ENCODE measurements at regions not wholly inside any gene's neighbourhood (a gene's known extent, or its start where the extent isn't known, plus 50 kb on each side); places are given as distances from the start of the nearest gene placed in this dataset.

GRCh38 chr17:71636644-71637043, 484.2 kb upstream of the SOX9 start:
- no peak overlapping the region for H3K9ac ChIP-seq (replicated peaks; ENCODE audit: extremely low read depth, insufficient read depth, low read length)
- dilution Hi-C loops (cut with MboI; ENCODE audit: extremely low pct_ligation_motif_present, low sequenced_read_pairs), result no loop called here
- no peak overlapping the region for H3K4me3 ChIP-seq (replicated peaks in 1 of 3; ENCODE audit: insufficient read depth in 1 of 3, low read depth in 1 of 3, low read length in 3 of 3)
- H3K9me3 ChIP-seq (replicated peaks; ENCODE audit: control insufficient read depth, insufficient read depth, low read length), result peaks cover 7% of the 10 kb centered on the region
- H3K36me3 ChIP-seq (ENCODE audit: control insufficient read depth in 2 of 2, extremely low read depth in 1 of 2, insufficient read depth in 2 of 2, low read length in 2 of 2), result no peaks in the 10 kb centered on the region
- intact Hi-C loops (cut with micrococcal nuclease), result no loop called here
- no peak for FAIRE-seq
- no peak for TF ChIP-seq MAX (IDR thresholded peaks at IDR 0.05; ENCODE audit: insufficient read depth, insufficient read length)
- no peaks in the 10 kb centered on the region for H3K4me1 ChIP-seq (ENCODE audit: control insufficient read depth, extremely low read depth, insufficient read depth, low read length)
- no peaks in the 10 kb centered on the region for H3K9me1 ChIP-seq (replicated peaks; ENCODE audit: control insufficient read depth, extremely low read depth, insufficient read depth, low read length)
- H3K27ac ChIP-seq (ENCODE audit: insufficient read depth, low read depth, low read length), result no peak overlapping the region
- CTCF ChIA-PET, result interaction anchor here (0.6 kb wide), 1 partner anchor 240 kb away, joined by 3 read pairs; no protein-coding TSS in a partner anchor
- POLR2A ChIA-PET, result no interaction called here
- no peaks in the 10 kb centered on the region for H3K27me3 ChIP-seq (ENCODE audit: control insufficient read depth in 2 of 2, insufficient read depth in 2 of 2, low read length in 2 of 2)
- no peak overlapping the region for H2AFZ ChIP-seq (ENCODE audit: low read depth, low read length)
- no TSS peak for BruUV-seq (replicated peaks)
- no peak for DNase-seq (ENCODE audit: low read depth, low spot score)
- no peaks in the 10 kb centered on the region for H3K79me2 ChIP-seq (ENCODE audit: control insufficient read depth, insufficient read depth, low read length)
- no peaks in the 10 kb centered on the region for H4K20me1 ChIP-seq (replicated peaks; ENCODE audit: control insufficient read depth, extremely low read depth, insufficient read depth, low read length)
- no peak overlapping the region for H3K4me2 ChIP-seq (ENCODE audit: insufficient read depth, low read length)

GRCh38 chr17:71638668-71639067, 482.2 kb upstream of the SOX9 start:
- no peak for FAIRE-seq

More at GRCh38 chr17:71638668-71639067, 482.2 kb upstream of the SOX9 start:
- Histone ChIP-seq H4K20me1 (replicated peaks; ENCODE audit: control insufficient read depth, extremely low read depth, insufficient read depth, low read length) (no peaks in the 10 kb centered on the region), H3K9me3 (replicated peaks; ENCODE audit: control insufficient read depth, insufficient read depth, low read length) (peaks cover 7% of the 10 kb centered on the region), H3K27ac (ENCODE audit: insufficient read depth, low read depth, low read length) (no peak overlapping the region), H3K36me3 (ENCODE audit: control insufficient read depth in 2 of 2, extremely low read depth in 1 of 2, insufficient read depth in 2 of 2, low read length in 2 of 2) (no peaks in the 10 kb centered on the region), H3K4me2 (ENCODE audit: insufficient read depth, low read length) (no peak overlapping the region), H3K9ac (replicated peaks; ENCODE audit: extremely low read depth, insufficient read depth, low read length) (no peak overlapping the region), H3K4me1 (ENCODE audit: control insufficient read depth, extremely low read depth, insufficient read depth, low read length) (no peaks in the 10 kb centered on the region), H3K27me3 (ENCODE audit: control insufficient read depth in 2 of 2, insufficient read depth in 2 of 2, low read length in 2 of 2) (no peaks in the 10 kb centered on the region), H3K9me1 (replicated peaks; ENCODE audit: control insufficient read depth, extremely low read depth, insufficient read depth, low read length) (no peaks in the 10 kb centered on the region), H3K79me2 (ENCODE audit: control insufficient read depth, insufficient read depth, low read length) (no peaks in the 10 kb centered on the region), H2AFZ (ENCODE audit: low read depth, low read length) (no peak overlapping the region), H3K4me3 (replicated peaks in 1 of 3; ENCODE audit: insufficient read depth in 1 of 3, low read depth in 1 of 3, low read length in 3 of 3) (no peak overlapping the region)
- intact Hi-C loops (cut with micrococcal nuclease) (no loop called here), dilution Hi-C loops (cut with MboI; ENCODE audit: extremely low pct_ligation_motif_present, low sequenced_read_pairs) (no loop called here)
- ChIA-PET POLR2A (no interaction called here), CTCF (no interaction called here)
- no peak for DNase-seq (ENCODE audit: low read depth, low spot score)
- BruUV-seq (replicated peaks), result no TSS peak
- TF ChIP-seq MYC (IDR thresholded peaks at IDR 0.05; ENCODE audit: low read depth, low read length) (no peak), GATA2 (IDR thresholded peaks at IDR 0.05; ENCODE audit: insufficient read depth, insufficient read length, low read depth, low read length) (no peak), FOS (IDR thresholded peaks at IDR 0.05; ENCODE audit: borderline replicate concordance, insufficient read depth, low read length) (no peak), POLR2A (IDR thresholded peaks at IDR 0.05; ENCODE audit: low read depth, low read length) (no peak)

All from endothelial cell of umbilical vein (primary cell).